ENCODE measurements at regions not wholly inside any gene's neighbourhood (a gene's known extent, or its start where the extent isn't known, plus 50 kb on each side); places are given as distances from the start of the nearest gene placed in this dataset.
"Not testable (repeated sequence)": the region's sequence is repeated elsewhere in the genome, so short reads cannot be mapped to it uniquely, and the experiment has no call there.

- no peak overlapping the region for H3K27ac Mint-ChIP-seq
- peaks cover 5% of the 10 kb centered on the region for H3K27me3 Mint-ChIP-seq
- no peaks in the 10 kb centered on the region for H3K9me3 Mint-ChIP-seq (ENCODE audit: low read depth)
- H3K4me3 Mint-ChIP-seq (ENCODE audit: low read depth), result no peak overlapping the region
- no peaks in the 10 kb centered on the region for H3K4me1 Mint-ChIP-seq (ENCODE audit: low read depth)
- no peaks in the 10 kb centered on the region for H3K36me3 Mint-ChIP-seq (ENCODE audit: insufficient read depth)
- TF ChIP-seq CTCF (IDR thresholded peaks at IDR 0.05; ENCODE audit: unreplicated experiment), result no peak
- no peak for DNase-seq (ENCODE audit: low spot score, unreplicated experiment)
Measured at GRCh38 chr12:131334835-131335234, 376.1 kb upstream of the SFSWAP start.

- H3K27me3 Mint-ChIP-seq, result peaks cover 9% of the 10 kb centered on the region
- no peaks in the 10 kb centered on the region for H3K4me1 Mint-ChIP-seq (ENCODE audit: low read depth)
- no peak for DNase-seq (ENCODE audit: low spot score, unreplicated experiment)
- H3K4me3 Mint-ChIP-seq (ENCODE audit: low read depth), result no peak overlapping the region
- H3K9me3 Mint-ChIP-seq (ENCODE audit: low read depth), result no peaks in the 10 kb centered on the region
- H3K36me3 Mint-ChIP-seq (ENCODE audit: insufficient read depth), result no peaks in the 10 kb centered on the region
- no peak for TF ChIP-seq CTCF (IDR thresholded peaks at IDR 0.05; ENCODE audit: unreplicated experiment)
- H3K27ac Mint-ChIP-seq, result no peak overlapping the region
Measured at GRCh38 chr12:131335456-131335855, 375.4 kb upstream of the SFSWAP start.

- DNase-seq (ENCODE audit: low spot score, unreplicated experiment); H3K4me3 Mint-ChIP-seq (ENCODE audit: low read depth); H3K36me3 Mint-ChIP-seq (ENCODE audit: insufficient read depth); H3K9me3 Mint-ChIP-seq (ENCODE audit: low read depth); H3K27ac Mint-ChIP-seq; H3K4me1 Mint-ChIP-seq (ENCODE audit: low read depth); H3K27me3 Mint-ChIP-seq: not testable (repeated sequence)
Measured at GRCh38 chr12:131337861-131338260, 373.0 kb upstream of the SFSWAP start.

- no peaks in the 10 kb centered on the region for H3K9me3 Mint-ChIP-seq (ENCODE audit: low read depth)
- H3K36me3 Mint-ChIP-seq (ENCODE audit: insufficient read depth), result no peaks in the 10 kb centered on the region
Measured at GRCh38 chr12:131340616-131341210, 370.2 kb upstream of the SFSWAP start.

GRCh38 chr12:131341608-131342007 is 369.3 kb upstream of the SFSWAP start:
- not testable (repeated sequence) for DNase-seq (ENCODE audit: low spot score, unreplicated experiment); H3K9me3 Mint-ChIP-seq (ENCODE audit: low read depth); H3K4me1 Mint-ChIP-seq (ENCODE audit: low read depth); H3K4me3 Mint-ChIP-seq (ENCODE audit: low read depth); H3K36me3 Mint-ChIP-seq (ENCODE audit: insufficient read depth); H3K27me3 Mint-ChIP-seq; H3K27ac Mint-ChIP-seq

More at GRCh38 chr12:131340616-131341210, 370.2 kb upstream of the SFSWAP start:
- Mint-ChIP-seq H3K4me1 (ENCODE audit: low read depth) (no peaks in the 10 kb centered on the region), H3K27me3 (peaks cover 4% of the 10 kb centered on the region), H3K27ac (no peak overlapping the region), H3K4me3 (ENCODE audit: low read depth) (no peak overlapping the region)
- DNase-seq (ENCODE audit: low spot score, unreplicated experiment), result no peak
- no peak for TF ChIP-seq CTCF (IDR thresholded peaks at IDR 0.05; ENCODE audit: unreplicated experiment)

- not testable (repeated sequence) for H3K36me3 Mint-ChIP-seq (ENCODE audit: insufficient read depth); H3K27ac Mint-ChIP-seq; H3K27me3 Mint-ChIP-seq; H3K4me3 Mint-ChIP-seq (ENCODE audit: low read depth); H3K9me3 Mint-ChIP-seq (ENCODE audit: low read depth); H3K4me1 Mint-ChIP-seq (ENCODE audit: low read depth); DNase-seq (ENCODE audit: low spot score, unreplicated experiment)
Measured at GRCh38 chr12:131343436-131343835, 367.5 kb upstream of the SFSWAP start.

- H3K36me3 Mint-ChIP-seq (ENCODE audit: insufficient read depth); H3K4me3 Mint-ChIP-seq (ENCODE audit: low read depth); H3K27ac Mint-ChIP-seq; H3K9me3 Mint-ChIP-seq (ENCODE audit: low read depth); H3K27me3 Mint-ChIP-seq; DNase-seq (ENCODE audit: low spot score, unreplicated experiment): not testable (repeated sequence)
- H3K4me1 Mint-ChIP-seq (ENCODE audit: low read depth), result peaks cover 16% of the 10 kb centered on the region
Measured at GRCh38 chr12:131344715-131345520, 366.0 kb upstream of the SFSWAP start.
